Adrenal gland (tissue), 9 donors: ENCODE measurements at regions not wholly inside any gene's neighbourhood (a gene's known extent, or its start where the extent isn't known, plus 50 kb on each side); places are given as distances from the start of the nearest gene placed in this dataset.

ENCODE experiments used
- DNase-seq, 7 donors: peaks; one replicate each; pipeline ENCODE4 v3.0.0-alpha.2; 2019 to 2020
- H3K27ac ChIP-seq, 5 donors: fragments of 200-600 bp; sonication (generic) in 4 of 5; 1 replicate in 3 of 5; 2 replicates in 2 of 5; pipeline versions ENCODE4 v1.5.1 to v1.8.0; 2016 to 2020; ENCODE audit warnings: mild to moderate bottlenecking in 1 of 5
- H3K27me3 ChIP-seq: fragments of 200-600 bp; 2 replicates; pipeline ENCODE4 v1.8.0; 2021
- H3K36me3 ChIP-seq, 2 donors: fragments of 200-600 bp; replicated peaks in 1 of 2; 1 replicate in 1 of 2; 2 replicates in 1 of 2; pipeline versions ENCODE4 v1.5.1 to v1.8.0; 2018 to 2022
- H3K4me1 ChIP-seq, 2 donors: fragments of 200-600 bp; replicated peaks in 1 of 2; 1 replicate in 1 of 2; 2 replicates in 1 of 2; pipeline versions ENCODE4 v1.5.1 to v1.8.0; 2018 to 2021
- H3K4me3 ChIP-seq, 4 donors: fragments of 200-600 bp; sonication (generic) in 3 of 4; one replicate each; pipeline ENCODE4 v1.5.1; 2016 to 2018
- H3K9me3 ChIP-seq, 3 donors: fragments of 200-600 bp; sonication (generic) in 1 of 3; replicated peaks in 1 of 3; 1 replicate in 2 of 3; 2 replicates in 1 of 3; pipeline versions ENCODE4 v1.5.1 to v1.8.0; 2016 to 2021
- POLR2A ChIP-seq, 2 donors: fragments of 450-650 bp; IDR thresholded peaks; one replicate each; pipeline ENCODE4 v1.6.1; 2017; ENCODE audit warnings: antibody characterized with exemption in 2 of 2, mild to moderate bottlenecking in 2 of 2, moderate library complexity in 1 of 2
- WGBS, 4 donors: extraction: QIAGEN DNeasy Blood & Tissue Kit in 2 of 4; methylation state at CpG; one replicate each; pipeline versions ENCODE4 v1.1.5 to v1.1.7; 2013 to 2017; 5-methylcytosine and 5-hydroxymethylcytosine counted together
- intact Hi-C, 2 donors: fragments of 100-400 bp; cut with DNase I; formaldehyde crosslinking; loops; one replicate each; pipeline versions ENCODE4 v1.14.1 to v1.15.0; 2022 to 2023
- TF ChIP-seq, protein P1 (sequence below), 6 experiments: fragments of 450-650 bp in 4 of 6; fragments of 200-600 bp in 2 of 6; sonication (generic) in 1 of 6; IDR thresholded peaks; 1 replicate in 5 of 6; 2 replicates in 1 of 6; pipeline versions ENCODE4 v1.5.1 to v1.8.0; 2016 to 2021; ENCODE audit warnings: antibody characterized with exemption in 6 of 6, mild to moderate bottlenecking in 2 of 6, moderate library complexity in 1 of 6
- donor health status: healthy with polysubstance abuse.
- donor health status: Bipolar disorder and iron deficiency.
- donor health status: DM: yes; HTN: yes; CAD: no.
- donor health status: DM: no; HTN: no; CAD: no.
- donor health status: DM: no; HTN: no; CAD: no.

DNA sequence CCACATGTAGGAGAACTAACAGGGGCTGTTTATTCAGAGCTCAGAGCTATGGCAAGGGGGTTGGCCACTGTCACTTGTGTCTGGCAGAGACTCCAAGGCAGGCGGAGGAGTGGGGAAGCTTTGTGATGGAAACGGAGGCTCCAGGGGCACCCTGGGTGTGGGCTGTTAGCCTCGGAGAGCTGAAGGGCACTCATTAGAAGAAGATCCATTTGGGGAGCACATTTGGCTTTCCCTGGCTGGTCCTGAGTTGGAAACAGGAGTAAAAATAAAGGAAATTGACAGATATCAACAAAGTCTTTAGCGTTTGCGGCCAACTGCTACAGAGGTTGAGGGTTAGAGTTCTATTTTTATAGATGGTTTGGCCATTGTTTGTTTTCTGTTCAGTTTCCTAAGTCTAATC lies 288.3 kb upstream of the MKI67 start:
- TF ChIP-seq, protein P1, sequence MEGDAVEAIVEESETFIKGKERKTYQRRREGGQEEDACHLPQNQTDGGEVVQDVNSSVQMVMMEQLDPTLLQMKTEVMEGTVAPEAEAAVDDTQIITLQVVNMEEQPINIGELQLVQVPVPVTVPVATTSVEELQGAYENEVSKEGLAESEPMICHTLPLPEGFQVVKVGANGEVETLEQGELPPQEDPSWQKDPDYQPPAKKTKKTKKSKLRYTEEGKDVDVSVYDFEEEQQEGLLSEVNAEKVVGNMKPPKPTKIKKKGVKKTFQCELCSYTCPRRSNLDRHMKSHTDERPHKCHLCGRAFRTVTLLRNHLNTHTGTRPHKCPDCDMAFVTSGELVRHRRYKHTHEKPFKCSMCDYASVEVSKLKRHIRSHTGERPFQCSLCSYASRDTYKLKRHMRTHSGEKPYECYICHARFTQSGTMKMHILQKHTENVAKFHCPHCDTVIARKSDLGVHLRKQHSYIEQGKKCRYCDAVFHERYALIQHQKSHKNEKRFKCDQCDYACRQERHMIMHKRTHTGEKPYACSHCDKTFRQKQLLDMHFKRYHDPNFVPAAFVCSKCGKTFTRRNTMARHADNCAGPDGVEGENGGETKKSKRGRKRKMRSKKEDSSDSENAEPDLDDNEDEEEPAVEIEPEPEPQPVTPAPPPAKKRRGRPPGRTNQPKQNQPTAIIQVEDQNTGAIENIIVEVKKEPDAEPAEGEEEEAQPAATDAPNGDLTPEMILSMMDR (IDR thresholded peaks at IDR 0.05) = no peak
- TF ChIP-seq POLR2A (IDR thresholded peaks at IDR 0.05) = no peak
- 64 to 71% (median 68%) methylated on average over 5 of the region's 5 CpGs for WGBS, 4 donors

DNA sequence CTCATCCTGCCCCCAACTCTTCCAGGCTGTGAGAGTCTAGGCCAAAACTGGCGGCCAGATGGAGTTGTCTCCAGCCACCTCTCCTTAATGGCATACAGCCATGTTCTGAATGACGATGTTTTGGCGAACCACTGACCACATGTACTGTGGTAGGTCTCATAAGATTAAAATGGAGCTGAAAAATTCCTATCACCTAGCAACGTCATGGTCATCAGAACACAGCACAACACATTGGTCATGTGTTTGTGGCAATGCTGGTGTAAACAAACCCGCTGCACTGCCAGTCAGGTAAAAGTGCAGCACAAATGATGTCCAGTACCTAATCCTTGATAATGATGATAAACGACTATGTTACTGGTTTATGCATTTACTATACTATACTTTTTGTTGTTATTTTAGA lies 290.0 kb upstream of the MKI67 start:
- H3K9me3 ChIP-seq = no peaks in the 10 kb centered on the region
- no peak overlapping the region for H3K4me3 ChIP-seq
- no peaks in the 10 kb centered on the region for H3K4me1 ChIP-seq
- no peak overlapping the region for H3K27ac ChIP-seq
- DNase-seq = peak in 1 of 7 donors; percentile 3
- intact Hi-C loops = no loop called here
- no peaks in the 10 kb centered on the region for H3K36me3 ChIP-seq
- no peak for TF ChIP-seq POLR2A (IDR thresholded peaks at IDR 0.05)
- no peaks in the 10 kb centered on the region for H3K27me3 ChIP-seq
- 76 to 88% (median 81%) methylated on average over 6 of the region's 6 CpGs for WGBS, 4 donors

More for the DNA sequence above, 288.3 kb upstream of the MKI67 start:
- DNase-seq = peak in 1 of 7 donors; percentile 11
- no peaks in the 10 kb centered on the region for H3K27me3 ChIP-seq
- no peaks in the 10 kb centered on the region for H3K9me3 ChIP-seq
- H3K4me1 ChIP-seq = no peaks in the 10 kb centered on the region
- no peaks in the 10 kb centered on the region for H3K36me3 ChIP-seq
- no peak overlapping the region for H3K27ac ChIP-seq
- no peak overlapping the region for H3K4me3 ChIP-seq
- intact Hi-C loops = no loop called here

DNA sequence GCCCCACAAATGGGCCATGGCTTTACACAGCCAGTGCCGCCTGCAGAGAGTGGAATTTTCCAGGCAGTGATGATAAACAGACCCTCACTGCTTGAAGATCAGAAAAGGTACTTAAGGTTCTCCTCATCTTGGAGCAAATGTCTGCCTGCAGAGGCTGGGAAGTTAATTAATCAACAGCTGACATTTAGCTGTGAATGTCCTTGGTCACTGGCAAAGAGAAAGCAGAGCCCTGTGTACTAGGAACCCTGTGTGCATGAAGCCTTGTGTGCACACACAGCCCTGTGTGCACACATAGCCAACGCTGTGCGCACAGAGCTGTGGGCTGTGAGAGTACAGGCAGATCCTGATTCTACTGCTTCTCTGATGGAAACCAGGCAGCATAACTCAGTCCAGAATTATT lies 291.6 kb upstream of the MKI67 start:
- Histone ChIP-seq H3K4me1 (no peaks in the 10 kb centered on the region), H3K9me3 (no peaks in the 10 kb centered on the region), H3K27ac (no peak overlapping the region), H3K4me3 (no peak overlapping the region), H3K27me3 (no peaks in the 10 kb centered on the region), H3K36me3 (no peaks in the 10 kb centered on the region)
- TF ChIP-seq, protein P1 (IDR thresholded peaks at IDR 0.05) = no peak
- no peak for TF ChIP-seq POLR2A (IDR thresholded peaks at IDR 0.05)
- 65 to 78% (median 75%) methylated on average over 3 of the region's 3 CpGs for WGBS, 4 donors
- intact Hi-C loops = no loop called here
- DNase-seq = peak in 1 of 7 donors; percentile 35

DNA sequence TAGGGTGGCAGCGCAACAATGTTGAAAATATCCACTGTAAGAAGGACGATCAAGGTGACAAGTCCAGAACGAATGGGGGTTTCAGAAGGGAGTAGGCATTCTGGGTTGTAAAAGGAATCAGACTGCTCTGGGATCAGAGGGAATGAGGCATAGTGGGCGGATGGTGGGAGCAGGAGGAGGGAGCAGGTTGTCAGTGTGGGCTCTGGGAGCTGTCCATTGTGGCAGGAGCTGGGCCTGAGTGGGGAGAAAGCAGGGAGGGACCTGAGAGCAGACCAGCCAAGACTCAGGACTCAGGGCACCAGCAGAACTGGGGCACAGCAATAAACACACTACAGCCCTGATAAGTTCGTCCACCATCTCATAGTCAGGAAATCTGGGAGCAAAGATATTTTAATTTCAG lies 292.6 kb upstream of the MKI67 start:
- WGBS, 4 donors = 40 to 62% (median 53%) methylated on average over 5 of the region's 5 CpGs
- TF ChIP-seq, protein P1 (IDR thresholded peaks at IDR 0.05) = no peak
- no peak for TF ChIP-seq POLR2A (IDR thresholded peaks at IDR 0.05)
- no peak for DNase-seq
- H3K27ac ChIP-seq = no peak overlapping the region
- no peaks in the 10 kb centered on the region for H3K27me3 ChIP-seq
- H3K9me3 ChIP-seq = no peaks in the 10 kb centered on the region
- intact Hi-C loops = no loop called here
- H3K4me3 ChIP-seq = no peak overlapping the region
- H3K36me3 ChIP-seq = no peaks in the 10 kb centered on the region
- H3K4me1 ChIP-seq = no peaks in the 10 kb centered on the region

DNA sequence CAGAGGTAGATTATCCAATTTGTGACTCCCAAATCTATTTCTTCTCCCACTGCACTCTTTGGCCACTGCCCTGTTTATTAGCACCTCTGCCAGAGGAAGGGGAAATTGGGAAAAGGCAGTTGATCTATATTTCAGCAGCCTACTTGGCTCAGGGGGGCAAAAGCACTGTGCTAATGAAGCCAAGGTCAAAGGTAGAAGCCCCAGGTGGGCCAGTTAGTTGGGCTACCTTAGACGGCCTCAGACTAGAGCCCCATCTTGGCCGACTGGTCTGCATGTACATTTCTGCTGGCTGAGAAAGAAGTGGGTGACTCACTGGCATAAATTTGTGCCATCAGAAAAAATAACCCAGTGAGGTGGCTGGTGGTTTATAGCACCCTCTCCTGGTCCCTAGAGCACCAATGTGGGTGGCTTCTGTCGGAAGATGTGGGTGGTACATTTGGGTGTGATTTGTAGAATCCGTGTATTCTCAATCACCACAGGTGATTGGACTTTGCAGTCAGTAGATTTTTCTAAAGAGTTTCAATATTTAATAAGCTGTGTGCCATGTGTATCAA lies 293.3 kb upstream of the MKI67 start:
- 41 to 86% (median 59%) methylated on average over 4 of the region's 4 CpGs for WGBS, 4 donors
- TF ChIP-seq, protein P1 (IDR thresholded peaks at IDR 0.05) = no peak
- no peak for TF ChIP-seq POLR2A (IDR thresholded peaks at IDR 0.05)
- no peaks in the 10 kb centered on the region for H3K36me3 ChIP-seq
- no peak overlapping the region for H3K27ac ChIP-seq
- H3K4me1 ChIP-seq = no peaks in the 10 kb centered on the region
- no peaks in the 10 kb centered on the region for H3K27me3 ChIP-seq
- intact Hi-C loops = no loop called here
- no peaks in the 10 kb centered on the region for H3K9me3 ChIP-seq
- no peak for DNase-seq
- H3K4me3 ChIP-seq = no peak overlapping the region
